Mammary epithelial cell (primary cell): ENCODE measurements at regions not wholly inside any gene's neighbourhood (a gene's known extent, or its start where the extent isn't known, plus 50 kb on each side); places are given as distances from the start of the nearest gene placed in this dataset.

ENCODE experiments used
- EZH2 ChIP-seq: IDR thresholded peaks from 2 replicates; pipeline ENCODE4 v1.6.1; 2012; ENCODE audit warnings: low read length, inconsistent platforms, borderline replicate concordance
- TF ChIP-seq, protein P1 (sequence below), 2 donors: IDR thresholded peaks in 1 of 2; conservative IDR thresholded peaks in 1 of 2; 2 replicates each; pipeline ENCODE4 v1.5.1; 2011 to 2012; ENCODE audit warnings: inconsistent platforms in 2 of 2, low read length in 2 of 2, mild to moderate bottlenecking in 2 of 2, control low read depth in 1 of 2, low read depth in 1 of 2; ENCODE audit not compliant: insufficient read depth in 1 of 2; ENCODE audit errors: extremely low read depth in 1 of 2

- TF ChIP-seq EZH2, result no peak
- TF ChIP-seq, protein P1, sequence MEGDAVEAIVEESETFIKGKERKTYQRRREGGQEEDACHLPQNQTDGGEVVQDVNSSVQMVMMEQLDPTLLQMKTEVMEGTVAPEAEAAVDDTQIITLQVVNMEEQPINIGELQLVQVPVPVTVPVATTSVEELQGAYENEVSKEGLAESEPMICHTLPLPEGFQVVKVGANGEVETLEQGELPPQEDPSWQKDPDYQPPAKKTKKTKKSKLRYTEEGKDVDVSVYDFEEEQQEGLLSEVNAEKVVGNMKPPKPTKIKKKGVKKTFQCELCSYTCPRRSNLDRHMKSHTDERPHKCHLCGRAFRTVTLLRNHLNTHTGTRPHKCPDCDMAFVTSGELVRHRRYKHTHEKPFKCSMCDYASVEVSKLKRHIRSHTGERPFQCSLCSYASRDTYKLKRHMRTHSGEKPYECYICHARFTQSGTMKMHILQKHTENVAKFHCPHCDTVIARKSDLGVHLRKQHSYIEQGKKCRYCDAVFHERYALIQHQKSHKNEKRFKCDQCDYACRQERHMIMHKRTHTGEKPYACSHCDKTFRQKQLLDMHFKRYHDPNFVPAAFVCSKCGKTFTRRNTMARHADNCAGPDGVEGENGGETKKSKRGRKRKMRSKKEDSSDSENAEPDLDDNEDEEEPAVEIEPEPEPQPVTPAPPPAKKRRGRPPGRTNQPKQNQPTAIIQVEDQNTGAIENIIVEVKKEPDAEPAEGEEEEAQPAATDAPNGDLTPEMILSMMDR (conservative IDR thresholded peaks at IDR 0.05 in 1 of 2, IDR thresholded peaks at IDR 0.05 in 1 of 2; ENCODE audit: extremely low read depth in 1 of 2, insufficient read depth in 1 of 2, low read depth in 1 of 2, low read length in 2 of 2), result no peak
Measured at GRCh38 chr14:71812693-71813092, 119.5 kb upstream of the RGS6 start.
